HEK293 (cell line): ENCODE measurements at regions not wholly inside any gene's neighbourhood (a gene's known extent, or its start where the extent isn't known, plus 50 kb on each side); places are given as distances from the start of the nearest gene placed in this dataset.

Experiments
- CTCF ChIA-PET: fragments of 350-600 bp; formaldehyde crosslinking; extraction: SDS; loops from one replicate; lab custom pipeline; 2021; ENCODE audit warnings: antibody characterized with exemption; lab: Yijun Ruan, JAX
- POLR2A ChIA-PET: fragments of 300-600 bp; formaldehyde crosslinking; extraction: SDS; loops from one replicate; lab custom pipeline; 2020; ENCODE audit warnings: antibody characterized with exemption, inconsistent platforms; lab: Yijun Ruan, JAX
- H3K27ac ChIP-seq: fragments of 200-500 bp; sonication (Bioruptor generic); 2 replicates; pipeline ENCODE4 v1.5.1; 2014; ENCODE audit warnings: low read depth, low read length, control low read depth, inconsistent platforms; ENCODE audit errors: extremely low read depth
- H3K36me3 ChIP-seq, 2 experiments: fragments of 200-500 bp in 1 of 2; sonication (Bioruptor generic) in 1 of 2; 1 replicate in 1 of 2; 2 replicates in 1 of 2; pipeline ENCODE4 v1.5.1; 2014 to 2017; ENCODE audit warnings: inconsistent platforms in 2 of 2, low read length in 2 of 2; ENCODE audit not compliant: control insufficient read depth in 2 of 2, insufficient read depth in 1 of 2
- H3K4me1 ChIP-seq: fragments of 200-500 bp; sonication (Bioruptor generic); 2 replicates; pipeline ENCODE4 v1.5.1; 2014; ENCODE audit warnings: mild to moderate bottlenecking, low read length, inconsistent platforms; ENCODE audit not compliant: control insufficient read depth, insufficient read depth
- H3K4me3 ChIP-seq: 2 replicates; pipeline ENCODE4 v1.5.1; 2011; ENCODE audit warnings: low read depth, mild to moderate bottlenecking, control low read depth, low read length, moderate library complexity
- H3K9me3 ChIP-seq: fragments of 200-500 bp; sonication (Bioruptor generic); 2 replicates; pipeline ENCODE4 v1.5.1; 2014; ENCODE audit warnings: low read depth, low read length, inconsistent platforms; ENCODE audit not compliant: control insufficient read depth, insufficient read depth
- GFI1B ChIP-seq: fragments of 450-650 bp; formaldehyde crosslinking; IDR thresholded peaks from 2 replicates; pipeline ENCODE4 v1.5.1; 2016; ENCODE audit warnings: missing biosample characterization, missing genetic modification characterization
- HIC1 ChIP-seq: fragments of 450-650 bp; formaldehyde crosslinking; IDR thresholded peaks from 2 replicates; pipeline ENCODE4 v1.5.1; 2016; ENCODE audit warnings: missing biosample characterization, missing genetic modification characterization
- OVOL3 ChIP-seq: fragments of 450-650 bp; formaldehyde crosslinking; IDR thresholded peaks from 2 replicates; pipeline ENCODE4 v1.5.1; 2016; ENCODE audit warnings: missing biosample characterization, missing genetic modification characterization
- RBAK ChIP-seq: fragments of 450-650 bp; formaldehyde crosslinking; IDR thresholded peaks from 2 replicates; pipeline ENCODE4 v1.5.1; 2016; ENCODE audit warnings: missing biosample characterization, missing genetic modification characterization
- SP3 ChIP-seq: fragments of 450-650 bp; formaldehyde crosslinking; IDR thresholded peaks from 2 replicates; pipeline ENCODE4 v1.5.1; 2016; ENCODE audit warnings: missing biosample characterization, missing genetic modification characterization
- ZBTB11 ChIP-seq: fragments of 450-650 bp; formaldehyde crosslinking; conservative IDR thresholded peaks from 2 replicates; pipeline ENCODE4 v1.5.1; 2016; ENCODE audit warnings: low read depth, missing biosample characterization, missing genetic modification characterization
- ZBTB20 ChIP-seq: fragments of 450-650 bp; formaldehyde crosslinking; IDR thresholded peaks from 2 replicates; pipeline ENCODE4 v1.5.1; 2016; ENCODE audit warnings: missing biosample characterization, missing genetic modification characterization
- ZBTB21 ChIP-seq: fragments of 450-650 bp; formaldehyde crosslinking; IDR thresholded peaks from 2 replicates; pipeline ENCODE4 v1.5.1; 2017; ENCODE audit warnings: missing biosample characterization, missing genetic modification characterization
- ZNF2 ChIP-seq: fragments of 450-650 bp; formaldehyde crosslinking; IDR thresholded peaks from 2 replicates; pipeline ENCODE4 v1.5.1; 2016; ENCODE audit warnings: missing biosample characterization, missing genetic modification characterization
- ZNF223 ChIP-seq: fragments of 450-650 bp; formaldehyde crosslinking; IDR thresholded peaks from 2 replicates; pipeline ENCODE4 v1.5.1; 2016; ENCODE audit warnings: missing biosample characterization, missing genetic modification characterization
- ZNF426 ChIP-seq: fragments of 450-650 bp; formaldehyde crosslinking; IDR thresholded peaks from 2 replicates; pipeline ENCODE4 v1.5.1; 2017; ENCODE audit warnings: missing biosample characterization, missing genetic modification characterization, mild to moderate bottlenecking, inconsistent platforms, moderate library complexity
- ZNF449 ChIP-seq: fragments of 450-650 bp; formaldehyde crosslinking; IDR thresholded peaks from 2 replicates; pipeline ENCODE4 v1.5.1; 2017; ENCODE audit warnings: missing biosample characterization, mild to moderate bottlenecking, missing genetic modification characterization, moderate library complexity
- ZNF501 ChIP-seq: fragments of 450-650 bp; formaldehyde crosslinking; IDR thresholded peaks from 2 replicates; pipeline ENCODE4 v1.5.1; 2016; ENCODE audit warnings: missing biosample characterization, missing genetic modification characterization
- ZNF654 ChIP-seq: fragments of 450-650 bp; formaldehyde crosslinking; IDR thresholded peaks from 2 replicates; pipeline ENCODE4 v1.5.1; 2016; ENCODE audit warnings: low read depth, missing biosample characterization, missing genetic modification characterization
- TF ChIP-seq, protein P1 (sequence below): fragments of 450-650 bp; formaldehyde crosslinking; IDR thresholded peaks from 2 replicates; pipeline ENCODE4 v1.5.1; 2016; ENCODE audit warnings: missing biosample characterization, missing genetic modification characterization, low read depth

DNA sequence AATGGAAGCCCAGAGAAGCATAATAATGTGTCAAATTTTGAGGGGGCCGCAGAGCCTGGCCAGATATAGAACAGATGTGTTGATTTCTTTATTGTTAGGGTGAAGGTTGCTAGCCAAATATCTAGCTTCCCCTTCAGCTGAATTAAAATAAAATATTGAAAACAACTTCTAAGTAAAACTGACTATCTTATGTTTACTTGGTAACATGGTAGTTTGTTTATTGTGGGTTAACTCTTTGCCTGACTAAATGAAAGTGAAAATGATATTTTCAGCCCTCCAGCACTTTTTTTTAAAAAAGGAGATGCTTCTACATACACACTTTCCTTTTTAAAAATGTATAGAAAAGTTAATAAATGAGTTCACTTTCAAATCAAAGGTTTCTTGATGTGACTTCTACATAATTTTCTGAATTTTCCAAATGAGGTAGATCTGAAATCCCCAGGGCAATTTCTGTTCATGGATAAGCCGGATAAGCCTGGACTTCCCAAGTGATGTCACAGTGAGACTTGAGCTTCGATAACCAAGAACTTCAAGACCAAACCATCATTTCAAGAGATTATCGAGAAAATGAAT, 172.1 kb upstream of the OLIG3 start (continued):
- no peak for TF ChIP-seq ZBTB11 (tag by site-specific recombination)

GRCh38 chr6:137673603-137674002, 179.4 kb upstream of the OLIG3 start:
- ChIA-PET POLR2A (no interaction called here), CTCF (interaction anchor here (0.9 kb wide), 1 partner anchor 33 kb away, joined by 4 read pairs; no protein-coding TSS in a partner anchor)
- Histone ChIP-seq H3K4me3 (no peak overlapping the region), H3K36me3 (no peaks in the 10 kb centered on the region), H3K4me1 (no peaks in the 10 kb centered on the region), H3K27ac (no peak overlapping the region), H3K9me3 (no peaks in the 10 kb centered on the region)
- TF ChIP-seq, protein P1, sequence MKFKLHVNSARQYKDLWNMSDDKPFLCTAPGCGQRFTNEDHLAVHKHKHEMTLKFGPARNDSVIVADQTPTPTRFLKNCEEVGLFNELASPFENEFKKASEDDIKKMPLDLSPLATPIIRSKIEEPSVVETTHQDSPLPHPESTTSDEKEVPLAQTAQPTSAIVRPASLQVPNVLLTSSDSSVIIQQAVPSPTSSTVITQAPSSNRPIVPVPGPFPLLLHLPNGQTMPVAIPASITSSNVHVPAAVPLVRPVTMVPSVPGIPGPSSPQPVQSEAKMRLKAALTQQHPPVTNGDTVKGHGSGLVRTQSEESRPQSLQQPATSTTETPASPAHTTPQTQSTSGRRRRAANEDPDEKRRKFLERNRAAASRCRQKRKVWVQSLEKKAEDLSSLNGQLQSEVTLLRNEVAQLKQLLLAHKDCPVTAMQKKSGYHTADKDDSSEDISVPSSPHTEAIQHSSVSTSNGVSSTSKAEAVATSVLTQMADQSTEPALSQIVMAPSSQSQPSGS (tag by site-specific recombination) = 0 out of 2 replicates have a peak, but pooled peaks have one; percentile 44
- TF ChIP-seq HIC1 (tag by site-specific recombination) = no peak

- CTCF ChIA-PET = interaction anchor here (1.1 kb wide), 1 partner anchor 14 kb away, joined by 7 read pairs; no protein-coding TSS in a partner anchor
- Histone ChIP-seq H3K36me3 (no peaks in the 10 kb centered on the region), H3K27ac (no peak overlapping the region), H3K4me1 (no peaks in the 10 kb centered on the region), H3K4me3 (no peak overlapping the region), H3K9me3 (no peaks in the 10 kb centered on the region)
- TF ChIP-seq OVOL3 (tag by site-specific recombination) = no peak
- TF ChIP-seq ZNF654 (tag by site-specific recombination) = no peak
- no peak for TF ChIP-seq SP3 (tag by site-specific recombination)
- no peak for TF ChIP-seq ZBTB21 (tag by site-specific recombination)
- no peak for TF ChIP-seq ZNF501 (tag by site-specific recombination)
- no peak for TF ChIP-seq RBAK (tag by site-specific recombination)
- no peak for TF ChIP-seq ZNF2 (tag by site-specific recombination)
- TF ChIP-seq GFI1B (tag by site-specific recombination) = no peak
- no peak for TF ChIP-seq ZNF223 (tag by site-specific recombination)
- POLR2A ChIA-PET = no interaction called here
Measured at GRCh38 chr6:137676888-137677287, 182.7 kb upstream of the OLIG3 start.

- CTCF ChIA-PET = no interaction called here
- Histone ChIP-seq H3K9me3 (no peaks in the 10 kb centered on the region), H3K36me3 (no peaks in the 10 kb centered on the region), H3K4me3 (no peak overlapping the region), H3K27ac (no peak overlapping the region), H3K4me1 (no peaks in the 10 kb centered on the region)
- POLR2A ChIA-PET = no interaction called here
- no peak for TF ChIP-seq ZBTB20 (tag by site-specific recombination)
- TF ChIP-seq SP3 (tag by site-specific recombination) = no peak
- no peak for TF ChIP-seq ZNF426
- TF ChIP-seq ZNF449 (tag by site-specific recombination) = no peak
Measured at GRCh38 chr6:137677709-137678108, 183.5 kb upstream of the OLIG3 start.
